GM12872 (cell line): ENCODE measurements at regions not wholly inside any gene's neighbourhood (a gene's known extent, or its start where the extent isn't known, plus 50 kb on each side); places are given as distances from the start of the nearest gene placed in this dataset.

ENCODE experiments used
- TF ChIP-seq, protein P1 (sequence below): IDR thresholded peaks from 3 replicates; pipeline ENCODE4 v1.5.1; 2011; ENCODE audit warnings: low read depth, mild to moderate bottlenecking, low read length, moderate library complexity; ENCODE audit not compliant: insufficient read depth

DNA sequence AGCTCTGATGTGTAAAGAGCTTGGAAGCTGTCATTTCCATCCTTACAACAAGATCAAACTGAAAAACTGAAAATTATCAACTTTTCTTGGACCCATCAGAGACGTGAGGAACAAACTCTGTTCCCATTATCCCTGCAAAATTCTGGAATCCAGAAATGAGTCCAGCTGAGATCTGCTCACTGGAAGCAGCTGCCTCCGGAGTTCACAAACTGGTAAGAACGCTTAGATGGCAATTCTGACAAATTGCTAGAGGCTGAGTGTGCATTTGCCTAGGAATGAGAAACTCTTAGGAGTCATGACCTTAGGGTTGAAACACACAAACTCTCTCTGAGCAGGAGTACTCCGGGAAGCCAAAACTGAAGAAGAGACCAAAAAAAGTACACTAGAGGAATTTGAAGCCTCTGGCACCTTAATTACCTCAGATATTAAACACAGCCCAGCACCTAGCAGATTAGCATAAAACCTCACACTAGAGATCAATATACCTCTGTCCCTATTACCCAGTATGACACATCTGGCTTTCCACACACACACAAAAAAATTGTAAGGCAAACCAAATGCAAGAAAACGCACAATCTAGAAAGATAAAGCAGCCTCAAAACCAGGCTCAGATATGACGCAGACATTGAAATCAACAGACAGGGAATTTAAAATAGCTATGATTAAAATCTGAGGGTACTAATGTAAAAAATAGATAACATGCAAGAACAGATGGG, 233.5 kb upstream of the SGK1 start:
- TF ChIP-seq, protein P1, sequence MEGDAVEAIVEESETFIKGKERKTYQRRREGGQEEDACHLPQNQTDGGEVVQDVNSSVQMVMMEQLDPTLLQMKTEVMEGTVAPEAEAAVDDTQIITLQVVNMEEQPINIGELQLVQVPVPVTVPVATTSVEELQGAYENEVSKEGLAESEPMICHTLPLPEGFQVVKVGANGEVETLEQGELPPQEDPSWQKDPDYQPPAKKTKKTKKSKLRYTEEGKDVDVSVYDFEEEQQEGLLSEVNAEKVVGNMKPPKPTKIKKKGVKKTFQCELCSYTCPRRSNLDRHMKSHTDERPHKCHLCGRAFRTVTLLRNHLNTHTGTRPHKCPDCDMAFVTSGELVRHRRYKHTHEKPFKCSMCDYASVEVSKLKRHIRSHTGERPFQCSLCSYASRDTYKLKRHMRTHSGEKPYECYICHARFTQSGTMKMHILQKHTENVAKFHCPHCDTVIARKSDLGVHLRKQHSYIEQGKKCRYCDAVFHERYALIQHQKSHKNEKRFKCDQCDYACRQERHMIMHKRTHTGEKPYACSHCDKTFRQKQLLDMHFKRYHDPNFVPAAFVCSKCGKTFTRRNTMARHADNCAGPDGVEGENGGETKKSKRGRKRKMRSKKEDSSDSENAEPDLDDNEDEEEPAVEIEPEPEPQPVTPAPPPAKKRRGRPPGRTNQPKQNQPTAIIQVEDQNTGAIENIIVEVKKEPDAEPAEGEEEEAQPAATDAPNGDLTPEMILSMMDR: no peak

DNA sequence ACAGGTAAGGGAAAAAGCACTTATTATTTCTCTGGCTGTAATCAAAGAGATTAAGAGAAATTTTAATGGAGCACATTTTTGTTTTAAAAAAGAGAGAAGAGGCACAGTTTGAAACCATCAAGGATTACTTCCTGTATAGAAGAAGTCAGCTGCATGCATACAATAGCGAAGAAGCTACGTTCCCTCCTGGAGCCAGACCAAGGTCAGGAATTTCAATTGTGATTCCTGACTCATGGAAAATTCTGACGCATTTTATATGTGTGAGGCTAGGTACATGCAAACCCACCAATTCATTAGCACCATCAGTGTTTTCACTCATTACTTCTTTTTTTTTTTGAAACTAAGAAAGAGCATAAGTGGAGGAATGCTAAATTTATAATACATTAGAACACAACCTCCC, 232.7 kb upstream of the SGK1 start:
- TF ChIP-seq, protein P1: no peak

DNA sequence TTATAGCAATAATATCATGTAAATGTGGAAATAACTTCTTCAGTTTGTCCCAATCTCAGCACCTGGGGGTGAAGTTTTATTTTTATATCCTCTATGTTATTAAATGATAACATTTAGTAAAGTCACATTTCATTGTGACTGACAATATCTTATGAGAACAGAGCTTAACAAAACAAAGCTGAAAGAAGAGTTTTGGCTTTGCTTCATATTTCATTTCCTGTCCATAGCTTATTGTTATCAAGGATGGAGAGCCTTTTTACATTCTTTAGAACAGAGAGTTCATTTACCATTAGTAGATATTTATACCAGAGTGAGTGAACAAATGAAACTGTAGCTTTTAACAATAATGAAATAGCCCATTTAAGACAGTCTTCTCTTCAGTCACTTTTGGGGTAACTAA, 231.9 kb upstream of the SGK1 start:
- TF ChIP-seq, protein P1: no peak

DNA sequence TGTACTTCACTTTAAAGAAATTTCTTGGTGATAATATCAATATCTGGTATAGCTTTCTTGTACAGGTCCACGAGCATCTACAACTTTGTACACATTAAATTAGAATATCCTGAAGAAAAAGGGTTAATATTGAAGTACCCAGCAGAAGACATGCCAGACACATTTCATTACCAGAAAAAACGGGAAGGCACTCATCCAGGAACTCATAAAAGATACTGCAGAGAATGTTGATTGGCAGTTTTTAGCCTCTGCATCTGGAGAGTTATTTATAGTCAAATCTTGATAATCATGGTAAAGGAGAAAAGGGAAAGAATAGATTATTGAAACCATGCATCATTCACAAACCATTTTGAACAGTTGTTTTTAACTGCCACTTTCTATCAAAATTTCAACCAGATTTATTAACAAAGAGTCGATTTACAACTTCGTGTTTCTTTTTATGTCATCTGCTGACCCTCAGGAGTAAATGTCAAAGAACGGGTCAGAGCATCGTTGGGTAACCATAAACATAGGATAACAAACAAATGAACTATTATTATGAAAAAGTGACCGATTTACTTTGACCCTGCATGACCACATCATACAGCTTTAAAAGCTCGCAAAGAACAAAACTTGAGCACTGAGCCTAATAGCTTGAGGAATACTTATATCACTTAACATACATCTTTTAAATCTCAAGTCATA, 229.2 kb upstream of the SGK1 start:
- TF ChIP-seq, protein P1: no peak

- TF ChIP-seq, protein P1: no peak
Measured at GRCh38 chr6:134544737-134545136, 226.8 kb upstream of the SGK1 start.

DNA sequence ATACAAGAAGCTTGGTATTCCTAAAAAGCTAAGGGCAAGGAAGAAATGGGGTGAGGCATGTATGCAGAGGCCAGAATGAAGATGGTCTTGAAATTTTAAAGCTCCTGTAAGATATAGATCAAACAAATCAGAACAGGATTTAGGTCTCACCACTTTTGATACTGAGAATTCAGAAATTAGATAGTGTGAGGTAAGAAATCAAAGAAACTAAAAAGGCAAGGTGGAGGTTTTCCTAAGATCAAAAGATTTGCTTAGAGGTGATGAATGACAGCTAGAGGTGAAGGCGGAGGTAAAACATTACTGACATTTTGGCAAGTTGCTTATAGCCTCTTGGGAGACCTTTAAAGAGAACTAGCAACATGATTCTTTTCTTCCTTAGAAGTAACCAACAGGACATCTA, 225.2 kb upstream of the SGK1 start:
- TF ChIP-seq, protein P1: no peak

DNA sequence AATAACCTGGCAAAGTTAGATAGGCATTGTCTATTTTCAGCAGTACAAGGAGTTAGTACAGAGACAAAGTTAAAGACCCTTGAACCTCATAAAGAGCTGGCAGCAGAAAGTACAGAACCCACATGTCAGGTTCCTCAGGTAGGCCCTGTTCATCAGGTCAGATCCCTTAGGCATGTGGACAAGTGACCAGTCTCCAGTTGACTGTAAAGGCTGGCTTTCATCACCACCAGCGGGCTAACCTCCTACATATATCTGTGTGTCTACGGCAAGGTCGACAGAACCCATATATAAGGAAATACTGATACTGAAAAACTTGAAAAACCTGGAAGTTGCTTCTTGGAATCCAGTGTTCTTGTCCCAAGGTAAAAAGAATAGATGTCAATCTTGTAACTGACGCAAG, 223.1 kb upstream of the SGK1 start:
- TF ChIP-seq, protein P1: no peak
